ENCODE measurements at regions not wholly inside any gene's neighbourhood (a gene's known extent, or its start where the extent isn't known, plus 50 kb on each side); places are given as distances from the start of the nearest gene placed in this dataset.

DNA sequence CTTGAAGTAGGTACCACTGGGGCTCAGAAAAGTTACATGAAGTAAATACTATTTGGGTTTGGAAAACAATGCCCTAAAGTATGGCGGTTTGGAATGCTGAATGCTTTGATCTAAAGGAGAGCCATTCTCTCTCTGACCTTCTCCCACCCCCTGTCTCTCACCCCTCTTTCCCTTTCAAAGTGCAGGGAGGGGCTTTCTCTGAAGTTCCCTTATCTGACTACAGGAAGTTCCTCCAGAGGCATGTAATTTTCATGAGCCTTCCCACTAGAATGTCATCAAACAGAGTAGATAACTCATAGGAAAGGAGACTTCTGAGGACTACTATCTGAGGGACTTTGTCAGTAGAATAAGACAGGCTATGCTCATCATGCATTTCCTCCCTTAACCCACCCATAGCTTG is 216.7 kb upstream of the PCSK2 start:
- H3K18ac ChIP-seq (ENCODE audit: low read length) = no peak overlapping the region
- no peak for DNase-seq
- no peaks in the 10 kb centered on the region for H3K79me2 ChIP-seq (ENCODE audit: control insufficient read depth, insufficient read depth, low read length, poor library complexity)
- WGBS (ENCODE audit: extremely low coverage, insufficient coverage, insufficient read length) = no CpG with 5 or more reads among the region's 1 CpG
- H3K23ac ChIP-seq (ENCODE audit: low read length) = no peak overlapping the region
- H2BK120ac ChIP-seq (ENCODE audit: insufficient read depth, low read length, poor library complexity) = no peak overlapping the region
- no peak overlapping the region for H3K14ac ChIP-seq (ENCODE audit: low read length)
- no peak overlapping the region for H2AFZ ChIP-seq (ENCODE audit: insufficient read depth, low read length, poor library complexity)
- no peak overlapping the region for H4K91ac ChIP-seq (ENCODE audit: low read depth, low read length)
- no peak overlapping the region for H3K4me2 ChIP-seq (ENCODE audit: low read length)
- no peak overlapping the region for H3K4ac ChIP-seq (ENCODE audit: low read depth, low read length)
- H3K27ac ChIP-seq (ENCODE audit: low read depth, low read length) = no peak overlapping the region
- H3K79me1 ChIP-seq (ENCODE audit: low read length) = no peaks in the 10 kb centered on the region
- H3K4me1 ChIP-seq (ENCODE audit: control insufficient read depth in 1 of 2, insufficient read depth in 2 of 2, low read length in 2 of 2) = peaks cover 0 to 3% of the 10 kb centered on the region in 2 experiments
- no peaks in the 10 kb centered on the region for H3K9me3 ChIP-seq (ENCODE audit: insufficient read depth, low read depth, low read length)
- no peak overlapping the region for H2BK12ac ChIP-seq (ENCODE audit: low read length)
- H4K8ac ChIP-seq (ENCODE audit: low read depth, low read length) = no peak overlapping the region
- no peak overlapping the region for H4K12ac ChIP-seq (ENCODE audit: low read depth, low read length)
- no peaks in the 10 kb centered on the region for H3K36me3 ChIP-seq (ENCODE audit: control insufficient read depth in 1 of 2, insufficient read depth in 2 of 2, low read length in 2 of 2)
- H3K27me3 ChIP-seq (ENCODE audit: insufficient read depth, low read length) = no peaks in the 10 kb centered on the region
- no peak overlapping the region for H2AK5ac ChIP-seq (ENCODE audit: low read length)
- H3K4me3 ChIP-seq (ENCODE audit: low read depth, low read length) = no peak overlapping the region
- H3K9ac ChIP-seq (ENCODE audit: low read length) = no peak overlapping the region
- no peak overlapping the region for H2BK5ac ChIP-seq (ENCODE audit: low read depth, low read length, poor library complexity)

DNA sequence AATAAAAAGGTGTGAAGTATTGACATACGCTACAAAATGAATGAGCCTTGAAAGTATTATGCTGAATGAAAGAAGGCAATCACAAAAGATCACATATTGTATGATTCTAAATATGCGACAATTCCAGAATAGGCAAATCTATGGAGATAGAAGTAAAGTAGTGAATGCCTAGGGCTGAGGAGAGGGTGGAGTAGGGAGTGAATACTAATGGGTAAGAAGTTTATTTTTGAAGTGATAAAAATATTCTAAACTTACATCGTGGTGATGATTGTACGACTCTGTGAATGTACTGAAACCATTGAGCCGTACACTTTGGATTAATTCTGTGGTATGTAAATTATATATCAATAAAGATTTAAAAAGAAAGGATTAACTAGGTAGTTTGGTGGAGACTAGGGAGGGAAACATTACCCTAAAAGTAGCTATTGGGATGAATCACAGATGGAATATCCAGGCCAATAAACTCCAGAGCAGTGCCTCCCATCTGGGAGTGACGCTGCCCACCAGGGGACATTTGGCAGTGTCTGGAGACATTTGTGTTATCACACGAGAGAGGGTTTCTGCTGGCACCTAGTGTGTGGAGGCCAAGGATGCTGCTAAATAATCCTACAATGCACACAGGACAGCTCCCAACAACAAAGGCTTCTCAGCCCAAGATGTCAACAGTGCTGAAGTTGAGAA is 214.2 kb upstream of the PCSK2 start:
- Histone ChIP-seq H3K4me2 (ENCODE audit: low read length) (no peak overlapping the region), H2BK120ac (ENCODE audit: insufficient read depth, low read length, poor library complexity) (no peak overlapping the region), H2AK5ac (ENCODE audit: low read length) (no peak overlapping the region), H3K18ac (ENCODE audit: low read length) (no peak overlapping the region), H3K4me1 (ENCODE audit: control insufficient read depth in 1 of 2, insufficient read depth in 2 of 2, low read length in 2 of 2) (peaks cover 0 to 3% of the 10 kb centered on the region in 2 experiments), H3K27me3 (ENCODE audit: insufficient read depth, low read length) (no peaks in the 10 kb centered on the region), H2BK12ac (ENCODE audit: low read length) (no peak overlapping the region), H2AFZ (ENCODE audit: insufficient read depth, low read length, poor library complexity) (no peak overlapping the region), H3K23ac (ENCODE audit: low read length) (no peak overlapping the region), H3K4me3 (ENCODE audit: low read depth, low read length) (no peak overlapping the region), H3K36me3 (ENCODE audit: control insufficient read depth in 1 of 2, insufficient read depth in 2 of 2, low read length in 2 of 2) (no peaks in the 10 kb centered on the region), H3K14ac (ENCODE audit: low read length) (no peak overlapping the region), H3K79me1 (ENCODE audit: low read length) (no peaks in the 10 kb centered on the region), H4K12ac (ENCODE audit: low read depth, low read length) (no peak overlapping the region), H4K91ac (ENCODE audit: low read depth, low read length) (no peak overlapping the region), H3K9ac (ENCODE audit: low read length) (no peak overlapping the region), H4K8ac (ENCODE audit: low read depth, low read length) (no peak overlapping the region), H2BK5ac (ENCODE audit: low read depth, low read length, poor library complexity) (no peak overlapping the region), H3K27ac (ENCODE audit: low read depth, low read length) (no peak overlapping the region), H3K9me3 (ENCODE audit: insufficient read depth, low read depth, low read length) (no peaks in the 10 kb centered on the region), H3K79me2 (ENCODE audit: control insufficient read depth, insufficient read depth, low read length, poor library complexity) (no peaks in the 10 kb centered on the region), H3K4ac (ENCODE audit: low read depth, low read length) (no peak overlapping the region)
- no peak for DNase-seq
- no CpG with 5 or more reads among the region's 7 CpGs for WGBS (ENCODE audit: extremely low coverage, insufficient coverage, insufficient read length)

DNA sequence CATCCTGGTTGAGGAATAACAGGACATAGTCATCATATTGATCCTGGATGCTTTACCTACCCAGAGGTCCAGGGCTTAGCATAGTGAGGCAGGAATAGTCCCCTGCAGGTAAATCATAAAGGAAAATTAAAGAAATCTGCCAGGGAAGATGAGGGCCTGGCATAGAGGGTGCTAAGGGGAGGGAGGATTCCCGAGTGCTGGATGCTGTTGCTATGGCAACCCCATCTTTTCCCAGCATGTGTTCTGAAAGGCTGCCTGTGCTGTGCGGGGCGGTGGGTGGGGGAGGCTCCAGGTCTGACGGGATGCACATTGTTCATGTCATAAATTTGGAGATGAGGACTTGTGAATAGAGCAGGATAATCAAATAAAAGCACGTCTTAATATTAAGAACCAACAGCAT is 212.6 kb upstream of the PCSK2 start:
- Histone ChIP-seq H4K12ac (ENCODE audit: low read depth, low read length) (no peak overlapping the region), H3K4me2 (ENCODE audit: low read length) (no peak overlapping the region), H3K9ac (ENCODE audit: low read length) (no peak overlapping the region), H3K18ac (ENCODE audit: low read length) (no peak overlapping the region), H3K4ac (ENCODE audit: low read depth, low read length) (no peak overlapping the region), H2AFZ (ENCODE audit: insufficient read depth, low read length, poor library complexity) (no peak overlapping the region), H3K4me3 (ENCODE audit: low read depth, low read length) (no peak overlapping the region), H4K91ac (ENCODE audit: low read depth, low read length) (no peak overlapping the region), H3K27me3 (ENCODE audit: insufficient read depth, low read length) (no peaks in the 10 kb centered on the region), H3K14ac (ENCODE audit: low read length) (no peak overlapping the region), H3K79me1 (ENCODE audit: low read length) (no peaks in the 10 kb centered on the region), H3K27ac (ENCODE audit: low read depth, low read length) (no peak overlapping the region), H3K79me2 (ENCODE audit: control insufficient read depth, insufficient read depth, low read length, poor library complexity) (no peaks in the 10 kb centered on the region), H2AK5ac (ENCODE audit: low read length) (no peak overlapping the region), H2BK120ac (ENCODE audit: insufficient read depth, low read length, poor library complexity) (no peak overlapping the region), H3K4me1 (ENCODE audit: control insufficient read depth in 1 of 2, insufficient read depth in 2 of 2, low read length in 2 of 2) (no peaks in the 10 kb centered on the region), H3K36me3 (ENCODE audit: control insufficient read depth in 1 of 2, insufficient read depth in 2 of 2, low read length in 2 of 2) (no peaks in the 10 kb centered on the region), H3K9me3 (ENCODE audit: insufficient read depth, low read depth, low read length) (no peaks in the 10 kb centered on the region), H3K23ac (ENCODE audit: low read length) (no peak overlapping the region), H4K8ac (ENCODE audit: low read depth, low read length) (no peak overlapping the region), H2BK12ac (ENCODE audit: low read length) (no peak overlapping the region), H2BK5ac (ENCODE audit: low read depth, low read length, poor library complexity) (no peak overlapping the region)
- no peak for DNase-seq
- no CpG with 5 or more reads among the region's 5 CpGs for WGBS (ENCODE audit: extremely low coverage, insufficient coverage, insufficient read length)

DNA sequence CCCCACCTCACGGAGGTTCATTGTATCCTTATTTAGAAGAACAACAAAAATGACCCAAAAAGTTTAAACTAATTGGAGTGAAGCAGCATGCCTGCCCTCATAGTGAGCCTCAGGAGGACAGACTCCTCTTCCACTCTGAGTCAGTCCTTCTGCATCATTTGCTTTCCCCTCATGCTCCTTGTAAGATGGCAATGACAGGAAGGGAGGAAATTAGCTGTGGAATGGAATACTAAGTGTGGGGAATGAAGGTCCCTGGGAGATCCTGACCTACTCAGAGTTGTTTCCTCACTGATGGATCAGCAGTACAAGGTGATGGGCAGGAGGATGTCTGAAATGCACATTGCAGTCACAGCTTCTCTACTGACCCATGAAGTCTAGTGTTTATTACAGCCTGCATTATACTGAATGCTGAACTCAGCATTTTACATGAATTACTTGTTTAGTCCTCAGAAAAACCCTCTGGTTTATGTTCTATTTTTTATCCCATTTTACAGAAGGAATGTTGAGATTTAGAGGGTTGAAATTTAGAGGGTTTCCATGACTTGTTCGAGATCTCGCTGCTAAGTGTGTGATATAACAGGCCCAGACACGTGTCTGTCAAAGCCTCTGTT is 212.0 kb upstream of the PCSK2 start:
- Histone ChIP-seq H3K18ac (ENCODE audit: low read length) (no peak overlapping the region), H2BK5ac (ENCODE audit: low read depth, low read length, poor library complexity) (no peak overlapping the region), H3K9ac (ENCODE audit: low read length) (no peak overlapping the region), H4K8ac (ENCODE audit: low read depth, low read length) (no peak overlapping the region), H2AK5ac (ENCODE audit: low read length) (no peak overlapping the region), H2BK12ac (ENCODE audit: low read length) (no peak overlapping the region), H3K79me1 (ENCODE audit: low read length) (no peaks in the 10 kb centered on the region), H3K79me2 (ENCODE audit: control insufficient read depth, insufficient read depth, low read length, poor library complexity) (no peaks in the 10 kb centered on the region), H3K27me3 (ENCODE audit: insufficient read depth, low read length) (no peaks in the 10 kb centered on the region), H3K36me3 (ENCODE audit: control insufficient read depth in 1 of 2, insufficient read depth in 2 of 2, low read length in 2 of 2) (no peaks in the 10 kb centered on the region), H3K27ac (ENCODE audit: low read depth, low read length) (no peak overlapping the region), H4K12ac (ENCODE audit: low read depth, low read length) (no peak overlapping the region), H2BK120ac (ENCODE audit: insufficient read depth, low read length, poor library complexity) (no peak overlapping the region), H2AFZ (ENCODE audit: insufficient read depth, low read length, poor library complexity) (no peak overlapping the region), H3K14ac (ENCODE audit: low read length) (no peak overlapping the region), H3K9me3 (ENCODE audit: insufficient read depth, low read depth, low read length) (no peaks in the 10 kb centered on the region), H3K4me1 (ENCODE audit: control insufficient read depth in 1 of 2, insufficient read depth in 2 of 2, low read length in 2 of 2) (no peaks in the 10 kb centered on the region), H3K23ac (ENCODE audit: low read length) (no peak overlapping the region), H3K4ac (ENCODE audit: low read depth, low read length) (no peak overlapping the region), H3K4me2 (ENCODE audit: low read length) (no peak overlapping the region), H3K4me3 (ENCODE audit: low read depth, low read length) (no peak overlapping the region), H4K91ac (ENCODE audit: low read depth, low read length) (no peak overlapping the region)
- DNase-seq = no peak
- no CpG with 5 or more reads among the region's 4 CpGs for WGBS (ENCODE audit: extremely low coverage, insufficient coverage, insufficient read length)
